ENCODE measurements at regions not wholly inside any gene's neighbourhood (a gene's known extent, or its start where the extent isn't known, plus 50 kb on each side); places are given as distances from the start of the nearest gene placed in this dataset.

DNA sequence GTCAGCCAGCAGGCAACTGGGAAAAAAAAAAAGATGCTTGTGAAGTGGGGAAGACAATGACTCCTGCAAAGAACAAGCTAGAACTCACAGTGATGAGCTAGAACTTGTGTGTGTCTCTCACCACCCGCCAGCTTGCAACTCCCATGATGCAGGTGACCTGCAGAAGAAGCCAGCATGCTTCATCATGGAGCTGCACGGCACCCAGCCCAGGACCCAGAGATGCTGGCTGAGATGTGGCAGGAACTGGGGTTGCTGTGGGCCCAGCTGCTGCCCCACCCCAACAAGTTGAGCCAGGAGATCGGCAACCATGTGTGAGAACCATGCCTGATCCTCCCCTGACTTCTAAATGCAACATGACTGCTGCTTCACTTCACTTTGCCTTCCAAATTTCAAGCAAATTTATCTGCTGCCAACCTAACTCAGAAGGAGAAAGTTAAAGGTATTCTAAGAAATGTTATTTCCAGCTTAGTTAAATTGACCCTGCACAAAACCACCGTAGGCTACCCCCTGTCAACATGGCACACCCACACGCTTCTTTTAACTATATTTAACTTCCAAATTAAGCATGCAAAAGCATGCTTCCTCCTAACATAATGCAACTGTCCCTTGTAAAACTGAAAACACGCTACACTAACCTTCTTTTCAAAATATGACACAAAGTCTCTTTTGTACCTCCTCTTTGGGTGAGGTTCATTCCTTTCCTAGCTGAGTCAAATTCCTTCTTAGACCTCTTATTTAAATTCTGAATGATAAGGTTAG, 166.0 kb upstream of the IGSF21 start:
- peaks cover 0 to 6% (median 0%) of the 10 kb centered on the region in 11 donors for H3K9me3 Mint-ChIP-seq
- peaks cover 0 to 7% (median 0%) of the 10 kb centered on the region in 7 donors for H3K4me1 Mint-ChIP-seq
- no peak overlapping the region for H3K4me3 Mint-ChIP-seq
- no peaks in the 10 kb centered on the region for H3K36me3 Mint-ChIP-seq
- POLR2A ChIA-PET, result no interaction called here
- no peaks in the 10 kb centered on the region for H3K36me3 ChIP-seq (ENCODE audit: control insufficient read depth in 2 of 3, insufficient read depth in 3 of 3, low read length in 3 of 3)
- H3K27me3 ChIP-seq (ENCODE audit: control insufficient read depth in 2 of 2, insufficient read depth in 2 of 2, low read length in 2 of 2), result no peaks in the 10 kb centered on the region
- no peak overlapping the region for H3K27ac ChIP-seq (ENCODE audit: low read depth, low read length)
- no peaks in the 10 kb centered on the region for H3K4me1 ChIP-seq (ENCODE audit: control insufficient read depth in 2 of 2, insufficient read depth in 2 of 2, low read length in 2 of 2)
- no peak overlapping the region for H3K4me3 ChIP-seq (ENCODE audit: low read length)
- DNase-seq (no peak), ATAC-seq (no peak)
- H3K27ac Mint-ChIP-seq, result no peak overlapping the region
- no peaks in the 10 kb centered on the region for H3K9me3 ChIP-seq (ENCODE audit: control insufficient read depth in 2 of 3, low read length in 3 of 3)
- peaks cover 0 to 22% (median 9%) of the 10 kb centered on the region in 5 donors for H3K27me3 Mint-ChIP-seq
- CTCF ChIA-PET, result no interaction called here
- intact Hi-C loops (cut with micrococcal nuclease), result no loop called here

DNA sequence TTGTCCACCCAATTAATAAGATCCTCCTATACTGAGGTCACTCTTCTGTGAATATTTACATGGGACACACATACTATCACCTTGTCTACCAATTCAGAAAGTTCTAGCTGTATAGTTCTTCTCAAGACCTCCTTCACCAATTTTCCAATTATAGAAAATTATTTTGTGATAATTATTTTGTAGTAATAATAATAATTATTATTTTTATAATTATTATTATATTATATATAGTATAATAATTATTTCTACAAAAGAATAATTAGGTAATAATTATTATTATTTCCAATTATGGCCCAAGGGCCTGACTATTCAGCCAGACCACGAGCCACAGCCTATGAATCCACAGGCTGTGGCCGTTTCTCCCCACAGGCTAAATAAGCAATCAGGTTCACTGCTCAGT, 164.1 kb upstream of the IGSF21 start:
- ChIA-PET CTCF (no interaction called here), POLR2A (no interaction called here)
- intact Hi-C loops (cut with micrococcal nuclease), result no loop called here
- no peak overlapping the region for H3K27ac ChIP-seq (ENCODE audit: low read depth, low read length)
- no peaks in the 10 kb centered on the region for H3K4me1 ChIP-seq (ENCODE audit: control insufficient read depth in 2 of 2, insufficient read depth in 2 of 2, low read length in 2 of 2)
- H3K9me3 Mint-ChIP-seq, result peaks cover 0 to 6% (median 0%) of the 10 kb centered on the region in 11 donors
- peaks cover 0 to 7% (median 0%) of the 10 kb centered on the region in 7 donors for H3K4me1 Mint-ChIP-seq
- ATAC-seq, result no peak
- H3K27me3 ChIP-seq (ENCODE audit: control insufficient read depth in 2 of 2, insufficient read depth in 2 of 2, low read length in 2 of 2), result no peaks in the 10 kb centered on the region
- H3K27ac Mint-ChIP-seq, result no peak overlapping the region
- DNase-seq, result no peak
- H3K36me3 ChIP-seq (ENCODE audit: control insufficient read depth in 2 of 3, insufficient read depth in 3 of 3, low read length in 3 of 3), result no peaks in the 10 kb centered on the region
- H3K4me3 ChIP-seq (ENCODE audit: low read length), result no peak overlapping the region
- peaks cover 0 to 23% (median 10%) of the 10 kb centered on the region in 5 donors for H3K27me3 Mint-ChIP-seq
- H3K9me3 ChIP-seq (ENCODE audit: control insufficient read depth in 2 of 3, low read length in 3 of 3), result no peaks in the 10 kb centered on the region
- no peak overlapping the region for H3K4me3 Mint-ChIP-seq
- H3K36me3 Mint-ChIP-seq, result no peaks in the 10 kb centered on the region

DNA sequence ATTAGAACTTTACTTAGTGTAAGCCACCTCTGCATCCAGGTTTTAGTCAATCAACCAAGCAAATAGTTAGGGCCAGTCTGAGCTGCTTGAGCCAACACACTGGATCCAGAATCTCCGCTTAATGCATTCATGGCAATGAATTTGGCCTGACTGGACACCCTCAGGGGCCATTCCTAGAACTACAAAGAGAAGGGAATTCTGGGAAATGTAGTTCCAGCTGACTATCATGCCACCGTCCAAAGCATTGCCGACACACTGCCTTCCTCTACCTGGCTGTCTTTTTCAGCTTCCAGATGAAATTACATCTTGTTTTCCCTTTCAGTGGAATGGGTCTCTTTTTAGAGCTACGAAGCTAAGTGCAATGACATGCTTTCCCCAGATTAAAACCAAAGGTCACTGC, 163.0 kb upstream of the IGSF21 start:
- ChIA-PET CTCF (no interaction called here), POLR2A (no interaction called here)
- ATAC-seq, result no peak
- H3K27ac ChIP-seq (ENCODE audit: low read depth, low read length), result no peak overlapping the region
- H3K9me3 ChIP-seq (ENCODE audit: control insufficient read depth in 2 of 3, low read length in 3 of 3), result no peaks in the 10 kb centered on the region
- no peak overlapping the region for H3K27ac Mint-ChIP-seq
- H3K36me3 Mint-ChIP-seq, result no peaks in the 10 kb centered on the region
- H3K9me3 Mint-ChIP-seq, result peaks cover 0 to 4% (median 0%) of the 10 kb centered on the region in 11 donors
- peaks cover 0 to 29% (median 10%) of the 10 kb centered on the region in 5 donors for H3K27me3 Mint-ChIP-seq
- no peak for DNase-seq
- H3K4me1 Mint-ChIP-seq, result peaks cover 0 to 7% (median 0%) of the 10 kb centered on the region in 7 donors
- H3K4me3 Mint-ChIP-seq, result no peak overlapping the region
- H3K4me3 ChIP-seq (ENCODE audit: low read length), result no peak overlapping the region
- H3K27me3 ChIP-seq (ENCODE audit: control insufficient read depth in 2 of 2, insufficient read depth in 2 of 2, low read length in 2 of 2), result no peaks in the 10 kb centered on the region
- no peaks in the 10 kb centered on the region for H3K36me3 ChIP-seq (ENCODE audit: control insufficient read depth in 2 of 3, insufficient read depth in 3 of 3, low read length in 3 of 3)
- no peaks in the 10 kb centered on the region for H3K4me1 ChIP-seq (ENCODE audit: control insufficient read depth in 2 of 2, insufficient read depth in 2 of 2, low read length in 2 of 2)
- intact Hi-C loops (cut with micrococcal nuclease), result no loop called here

DNA sequence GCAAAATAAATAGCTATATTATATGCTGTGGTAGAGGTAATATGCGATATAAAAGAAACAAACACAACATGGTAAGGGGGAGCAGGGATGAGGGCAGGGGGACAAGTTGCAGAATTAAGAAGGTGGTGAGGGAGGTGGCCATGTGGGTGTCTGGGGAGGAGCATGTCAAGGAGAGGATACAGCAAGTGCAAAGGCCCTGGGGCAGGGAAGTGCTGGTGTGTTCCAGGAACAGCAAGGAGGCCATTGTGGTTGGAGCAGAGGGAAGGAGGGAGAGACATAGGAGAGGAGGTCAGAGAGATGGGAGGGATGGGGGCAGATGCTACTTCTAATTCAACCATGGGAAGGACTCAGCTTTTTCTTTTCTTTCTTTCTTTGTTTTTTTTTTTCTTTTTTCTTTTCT, 161.2 kb upstream of the IGSF21 start:
- Mint-ChIP-seq H3K4me3 (no peak overlapping the region), H3K4me1 (peaks cover 0 to 7% (median 0%) of the 10 kb centered on the region in 7 donors), H3K27ac (no peak overlapping the region), H3K36me3 (no peaks in the 10 kb centered on the region), H3K9me3 (peaks cover 0 to 6% (median 0%) of the 10 kb centered on the region in 11 donors), H3K27me3 (peaks cover 0 to 29% (median 16%) of the 10 kb centered on the region in 5 donors)
- H3K9me3 ChIP-seq (ENCODE audit: control insufficient read depth in 2 of 3, low read length in 3 of 3), result no peaks in the 10 kb centered on the region
- no peak overlapping the region for H3K27ac ChIP-seq (ENCODE audit: low read depth, low read length)
- H3K36me3 ChIP-seq (ENCODE audit: control insufficient read depth in 2 of 3, insufficient read depth in 3 of 3, low read length in 3 of 3), result no peaks in the 10 kb centered on the region
- intact Hi-C loops (cut with micrococcal nuclease), result no loop called here
- no peaks in the 10 kb centered on the region for H3K27me3 ChIP-seq (ENCODE audit: control insufficient read depth in 2 of 2, insufficient read depth in 2 of 2, low read length in 2 of 2)
- ChIA-PET CTCF (no interaction called here), POLR2A (no interaction called here)
- ATAC-seq (no peak), DNase-seq (no peak)
- H3K4me1 ChIP-seq (ENCODE audit: control insufficient read depth in 2 of 2, insufficient read depth in 2 of 2, low read length in 2 of 2), result no peaks in the 10 kb centered on the region
- no peak overlapping the region for H3K4me3 ChIP-seq (ENCODE audit: low read length)

DNA sequence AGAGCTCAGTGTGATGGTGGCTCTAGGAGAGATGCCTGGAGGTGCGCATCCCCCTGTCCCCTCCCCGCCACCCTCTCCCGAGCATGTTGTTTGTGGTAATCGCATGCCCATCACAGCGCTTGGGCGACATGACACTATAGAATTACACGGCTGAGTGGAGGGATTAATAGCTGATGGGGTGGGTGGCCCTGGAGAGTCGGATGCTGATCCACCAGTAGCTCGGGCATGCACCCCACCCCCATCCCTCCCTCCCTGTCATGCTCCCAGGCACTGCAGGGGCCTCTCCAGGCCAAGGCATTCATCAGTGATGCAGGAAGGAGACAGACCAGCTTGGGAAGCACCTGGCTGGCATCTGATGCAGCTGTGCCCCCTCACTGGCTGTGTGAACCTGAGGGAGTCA, 159.0 kb upstream of the IGSF21 start:
- ATAC-seq (no peak), DNase-seq (no peak)
- Histone ChIP-seq H3K27ac (ENCODE audit: low read depth, low read length) (no peak overlapping the region), H3K4me1 (ENCODE audit: control insufficient read depth in 2 of 2, insufficient read depth in 2 of 2, low read length in 2 of 2) (no peaks in the 10 kb centered on the region), H3K27me3 (ENCODE audit: control insufficient read depth in 2 of 2, insufficient read depth in 2 of 2, low read length in 2 of 2) (no peaks in the 10 kb centered on the region), H3K36me3 (ENCODE audit: control insufficient read depth in 2 of 3, insufficient read depth in 3 of 3, low read length in 3 of 3) (no peaks in the 10 kb centered on the region), H3K4me3 (ENCODE audit: low read length) (no peak overlapping the region), H3K9me3 (ENCODE audit: control insufficient read depth in 2 of 3, low read length in 3 of 3) (no peaks in the 10 kb centered on the region)
- peaks cover 0 to 20% (median 10%) of the 10 kb centered on the region in 7 donors for H3K4me1 Mint-ChIP-seq
- H3K4me3 Mint-ChIP-seq, result no peak overlapping the region
- peaks cover 0 to 3% (median 0%) of the 10 kb centered on the region in 11 donors for H3K9me3 Mint-ChIP-seq
- H3K27me3 Mint-ChIP-seq, result peaks cover 0 to 43% (median 30%) of the 10 kb centered on the region in 5 donors
- intact Hi-C loops (cut with micrococcal nuclease), result no loop called here
- POLR2A ChIA-PET, result no interaction called here
- no peaks in the 10 kb centered on the region for H3K36me3 Mint-ChIP-seq
- CTCF ChIA-PET, result no interaction called here
- no peak overlapping the region for H3K27ac Mint-ChIP-seq

DNA sequence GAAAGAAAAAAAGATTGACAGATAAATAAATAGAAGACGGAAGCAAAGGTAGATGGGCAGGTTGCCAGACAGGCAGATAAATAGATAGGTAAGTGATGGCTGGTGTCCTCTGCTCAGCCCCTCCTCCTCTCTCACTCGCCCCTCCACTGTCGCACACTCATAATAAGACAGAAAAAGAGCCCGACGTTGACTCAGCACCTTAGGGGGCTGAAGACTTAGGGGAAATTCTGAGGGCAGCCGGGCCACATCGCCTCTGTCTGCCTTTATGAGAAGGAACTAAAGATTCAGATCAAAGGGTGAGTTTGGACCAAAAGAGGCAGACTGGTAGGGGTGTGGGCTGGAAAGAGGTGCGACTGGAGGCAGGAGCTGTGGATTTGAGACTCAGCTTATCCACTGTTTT, 158.1 kb upstream of the IGSF21 start:
- H3K27ac ChIP-seq (ENCODE audit: low read depth, low read length), result no peak overlapping the region
- H3K9me3 ChIP-seq (ENCODE audit: control insufficient read depth in 2 of 3, low read length in 3 of 3), result no peaks in the 10 kb centered on the region
- no peaks in the 10 kb centered on the region for H3K36me3 ChIP-seq (ENCODE audit: control insufficient read depth in 2 of 3, insufficient read depth in 3 of 3, low read length in 3 of 3)
- ChIA-PET CTCF (no interaction called here), POLR2A (no interaction called here)
- no peaks in the 10 kb centered on the region for H3K4me1 ChIP-seq (ENCODE audit: control insufficient read depth in 2 of 2, insufficient read depth in 2 of 2, low read length in 2 of 2)
- H3K4me3 ChIP-seq (ENCODE audit: low read length), result no peak overlapping the region
- Mint-ChIP-seq H3K27me3 (peaks cover 0 to 45% (median 30%) of the 10 kb centered on the region in 5 donors), H3K27ac (no peak overlapping the region), H3K4me1 (peaks cover 0 to 20% (median 10%) of the 10 kb centered on the region in 7 donors), H3K9me3 (peaks cover 0 to 3% (median 0%) of the 10 kb centered on the region in 11 donors), H3K4me3 (no peak overlapping the region), H3K36me3 (no peaks in the 10 kb centered on the region)
- intact Hi-C loops (cut with micrococcal nuclease), result no loop called here
- DNase-seq (no peak), ATAC-seq (no peak)
- no peaks in the 10 kb centered on the region for H3K27me3 ChIP-seq (ENCODE audit: control insufficient read depth in 2 of 2, insufficient read depth in 2 of 2, low read length in 2 of 2)

DNA sequence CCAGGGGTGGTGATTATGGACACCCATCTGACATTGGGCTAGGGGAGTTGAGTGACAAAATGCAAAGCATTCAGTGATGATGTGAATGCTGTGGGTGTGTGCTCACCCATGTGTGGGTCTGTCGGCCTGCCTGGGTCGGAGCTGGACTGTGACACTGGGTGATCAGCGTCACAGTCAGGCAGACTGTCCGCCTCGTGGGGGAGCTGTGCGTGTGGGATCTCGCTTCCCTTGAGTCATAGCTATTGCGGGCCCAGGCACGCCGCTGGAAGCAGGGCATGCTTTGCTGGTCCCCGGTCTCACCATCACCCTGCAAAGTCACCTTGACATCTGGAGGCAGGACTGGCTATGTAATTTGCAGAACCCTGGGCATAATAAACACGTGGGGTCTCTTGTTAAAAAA, 156.9 kb upstream of the IGSF21 start:
- Histone ChIP-seq H3K27ac (ENCODE audit: low read depth, low read length) (no peak overlapping the region), H3K36me3 (ENCODE audit: control insufficient read depth in 2 of 3, insufficient read depth in 3 of 3, low read length in 3 of 3) (no peaks in the 10 kb centered on the region), H3K9me3 (ENCODE audit: control insufficient read depth in 2 of 3, low read length in 3 of 3) (no peaks in the 10 kb centered on the region), H3K27me3 (ENCODE audit: control insufficient read depth in 2 of 2, insufficient read depth in 2 of 2, low read length in 2 of 2) (no peaks in the 10 kb centered on the region), H3K4me1 (ENCODE audit: control insufficient read depth in 2 of 2, insufficient read depth in 2 of 2, low read length in 2 of 2) (no peaks in the 10 kb centered on the region), H3K4me3 (ENCODE audit: low read length) (no peak overlapping the region)
- Mint-ChIP-seq H3K27ac (no peak overlapping the region), H3K36me3 (no peaks in the 10 kb centered on the region), H3K9me3 (peaks cover 0 to 3% (median 0%) of the 10 kb centered on the region in 11 donors), H3K4me1 (peaks cover 0 to 20% (median 10%) of the 10 kb centered on the region in 7 donors), H3K4me3 (no peak overlapping the region), H3K27me3 (peaks cover 0 to 49% (median 30%) of the 10 kb centered on the region in 5 donors)
- DNase-seq, result no peak
- CTCF ChIA-PET, result no interaction called here
- intact Hi-C loops (cut with micrococcal nuclease), result no loop called here
- POLR2A ChIA-PET, result no interaction called here
- no peak for ATAC-seq

All from naive thymus-derived CD4-positive, alpha-beta T cell (primary cell).